ENCODE measurements at regions not wholly inside any gene's neighbourhood (a gene's known extent, or its start where the extent isn't known, plus 50 kb on each side); places are given as distances from the start of the nearest gene placed in this dataset.
A peak's percentile ranks its signal among the peaks of the same experiment; 100 is the strongest.
"Not testable (repeated sequence)": the region's sequence is repeated elsewhere in the genome, so short reads cannot be mapped to it uniquely, and the experiment has no call there.

- DNase-seq (ENCODE audit: low spot score) (no peak), ATAC-seq (no peak)
- intact Hi-C loops (cut with DNase I): no loop called here
Observed at GRCh38 chr10:117762126-117762818, 219.7 kb downstream of the EMX2 start.

- ATAC-seq (no peak), DNase-seq (ENCODE audit: low spot score) (no peak)
- intact Hi-C loops (cut with DNase I): no loop called here
Observed at GRCh38 chr10:117762819-117763172, 220.2 kb downstream of the EMX2 start.

GRCh38 chr10:117763528-117763927, 221.0 kb downstream of the EMX2 start:
- intact Hi-C loops (cut with DNase I): no loop called here
- no peak for ATAC-seq
- DNase-seq (ENCODE audit: low spot score): no peak

- no peak for DNase-seq (ENCODE audit: low spot score)
- intact Hi-C loops (cut with DNase I): no loop called here
- ATAC-seq: no peak
Observed at GRCh38 chr10:117768333-117769042, 225.9 kb downstream of the EMX2 start.

GRCh38 chr10:117775526-117775925, 233.0 kb downstream of the EMX2 start:
- intact Hi-C loops (cut with DNase I): no loop called here
- DNase-seq (ENCODE audit: low spot score): no peak
- ATAC-seq: no peak

GRCh38 chr10:117777222-117777621, 234.7 kb downstream of the EMX2 start:
- ATAC-seq; intact Hi-C loops (cut with DNase I); DNase-seq (ENCODE audit: low spot score): not testable (repeated sequence)

- intact Hi-C loops (cut with DNase I): no loop called here
- DNase-seq (ENCODE audit: low spot score) (no peak), ATAC-seq (no peak)
Observed at GRCh38 chr10:117778241-117778640, 235.7 kb downstream of the EMX2 start.

GRCh38 chr10:117780411-117780810, 237.9 kb downstream of the EMX2 start:
- no peak for DNase-seq (ENCODE audit: low spot score)
- intact Hi-C loops (cut with DNase I): no loop called here
- ATAC-seq: no peak

GRCh38 chr10:117781216-117781831, 238.8 kb downstream of the EMX2 start:
- DNase-seq (ENCODE audit: low spot score) (no peak), ATAC-seq (no peak)
- intact Hi-C loops (cut with DNase I): no loop called here

GRCh38 chr10:117782276-117782675, 239.7 kb downstream of the EMX2 start:
- peak; percentile 60 for ATAC-seq
- intact Hi-C loops (cut with DNase I): no loop called here

GRCh38 chr10:117783698-117784395, 241.3 kb downstream of the EMX2 start:
- no peak for DNase-seq (ENCODE audit: low spot score)
- no peak for ATAC-seq
- intact Hi-C loops (cut with DNase I): no loop called here

More at GRCh38 chr10:117782276-117782675, 239.7 kb downstream of the EMX2 start:
- DNase-seq (ENCODE audit: low spot score): no peak

GRCh38 chr10:117784776-117785175, 242.2 kb downstream of the EMX2 start:
- ATAC-seq (no peak), DNase-seq (ENCODE audit: low spot score) (no peak)
- intact Hi-C loops (cut with DNase I): no loop called here

GRCh38 chr10:117788911-117789310, 246.4 kb downstream of the EMX2 start:
- DNase-seq (ENCODE audit: low spot score) (no peak), ATAC-seq (no peak)
- intact Hi-C loops (cut with DNase I): no loop called here

GRCh38 chr10:117790179-117790578, 247.6 kb downstream of the EMX2 start:
- no peak for DNase-seq (ENCODE audit: low spot score)
- no peak for ATAC-seq
- intact Hi-C loops (cut with DNase I): no loop called here

GRCh38 chr10:117790621-117791020, 248.1 kb downstream of the EMX2 start:
- intact Hi-C loops (cut with DNase I): no loop called here
- ATAC-seq (no peak), DNase-seq (ENCODE audit: low spot score) (no peak)

GRCh38 chr10:117792214-117792613, 249.7 kb downstream of the EMX2 start:
- DNase-seq (ENCODE audit: low spot score): no peak
- intact Hi-C loops (cut with DNase I): no loop called here
- ATAC-seq: no peak

- DNase-seq (ENCODE audit: low spot score) (no peak), ATAC-seq (no peak)
- intact Hi-C loops (cut with DNase I): no loop called here
Observed at GRCh38 chr10:117796130-117796745, 250.5 kb downstream of the RAB11FIP2 start.

- no peak for ATAC-seq
- no peak for DNase-seq (ENCODE audit: low spot score)
- intact Hi-C loops (cut with DNase I): no loop called here
Observed at GRCh38 chr10:117797296-117797695, 249.4 kb downstream of the RAB11FIP2 start.

- DNase-seq (ENCODE audit: low spot score): no peak
- no peak for ATAC-seq
- intact Hi-C loops (cut with DNase I): loop anchor here (2.0 kb wide), 1 partner anchor 69 kb away; no protein-coding TSS in a partner anchor
Observed at GRCh38 chr10:117801691-117802090, 245.1 kb downstream of the RAB11FIP2 start.
